ENCODE measurements at regions not wholly inside any gene's neighbourhood (a gene's known extent, or its start where the extent isn't known, plus 50 kb on each side); places are given as distances from the start of the nearest gene placed in this dataset.
A peak's percentile ranks its signal among the peaks of the same experiment; 100 is the strongest.
"Not testable (repeated sequence)": the region's sequence is repeated elsewhere in the genome, so short reads cannot be mapped to it uniquely, and the experiment has no call there.

- DNase-seq (ENCODE audit: low read depth in 2 of 2), result peak; percentile 0 to 1
Measured at GRCh38 chr5:87541033-87541432, 128.3 kb upstream of the CCNH start.

- no peak for DNase-seq (ENCODE audit: low read depth in 2 of 2)
Measured at GRCh38 chr5:87539839-87540238, 127.1 kb upstream of the CCNH start.

- no peak for DNase-seq (ENCODE audit: low read depth in 2 of 2)
Measured at GRCh38 chr5:87536365-87536764, 123.6 kb upstream of the CCNH start.

GRCh38 chr5:87535706-87536105 lies 123.0 kb upstream of the CCNH start:
- DNase-seq (ENCODE audit: low read depth in 2 of 2), result no peak

- DNase-seq (ENCODE audit: low read depth in 2 of 2), result no peak
Measured at GRCh38 chr5:87529486-87530076, 116.9 kb upstream of the CCNH start.

GRCh38 chr5:87526131-87526530 lies 113.4 kb upstream of the CCNH start:
- no peak for DNase-seq (ENCODE audit: low read depth in 2 of 2)

GRCh38 chr5:87524217-87524616 lies 111.5 kb upstream of the CCNH start:
- DNase-seq (ENCODE audit: low read depth in 2 of 2), result no peak

- DNase-seq (ENCODE audit: low read depth in 2 of 2), result not testable (repeated sequence)
Measured at GRCh38 chr5:87511778-87512177, 99.0 kb upstream of the CCNH start.

GRCh38 chr5:87503004-87503403 lies 90.3 kb upstream of the CCNH start:
- DNase-seq (ENCODE audit: low read depth in 2 of 2), result no peak

GRCh38 chr5:87499478-87500410 lies 87.0 kb upstream of the CCNH start:
- no peak for DNase-seq (ENCODE audit: low read depth in 2 of 2)

All from fibroblast of skin of left quadriceps (primary cell).